ENCODE measurements at regions not wholly inside any gene's neighbourhood (a gene's known extent, or its start where the extent isn't known, plus 50 kb on each side); places are given as distances from the start of the nearest gene placed in this dataset.
"Not testable (repeated sequence)": the region's sequence is repeated elsewhere in the genome, so short reads cannot be mapped to it uniquely, and the experiment has no call there.

DNA sequence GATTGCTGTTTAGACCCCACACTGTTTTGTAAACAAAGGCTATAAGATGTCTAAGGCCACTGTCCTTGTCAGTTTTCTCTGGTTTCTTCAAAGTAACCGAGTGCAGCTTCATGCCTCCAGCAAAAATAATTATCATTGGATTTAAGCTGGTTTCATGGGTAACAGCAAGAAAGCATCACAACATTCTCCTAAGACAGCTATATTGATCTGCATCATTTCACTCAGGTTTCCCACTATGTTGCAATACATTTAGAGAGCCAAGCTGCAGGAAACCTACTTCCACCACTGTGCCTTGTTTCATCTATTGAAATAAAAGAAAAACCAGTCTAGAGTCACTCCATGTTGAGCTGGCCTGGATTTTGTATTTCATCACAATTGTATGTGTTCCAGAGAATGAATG lies 351.4 kb downstream of the OXSM start:
- Histone ChIP-seq H3K4me1 (ENCODE audit: control insufficient read depth in 1 of 2, insufficient read depth in 2 of 2, low read length in 2 of 2) (no peaks in the 10 kb centered on the region), H3K36me3 (ENCODE audit: control insufficient read depth in 1 of 2, insufficient read depth in 2 of 2, low read length in 2 of 2) (no peaks in the 10 kb centered on the region), H3K27me3 (ENCODE audit: low read depth, low read length) (no peaks in the 10 kb centered on the region), H3K4me3 (ENCODE audit: low read depth in 1 of 2, low read length in 2 of 2) (no peak overlapping the region), H3K27ac (ENCODE audit: low read length) (no peak overlapping the region), H3K9me3 (ENCODE audit: control insufficient read depth in 1 of 2, low read length in 2 of 2) (no peaks in the 10 kb centered on the region)

DNA sequence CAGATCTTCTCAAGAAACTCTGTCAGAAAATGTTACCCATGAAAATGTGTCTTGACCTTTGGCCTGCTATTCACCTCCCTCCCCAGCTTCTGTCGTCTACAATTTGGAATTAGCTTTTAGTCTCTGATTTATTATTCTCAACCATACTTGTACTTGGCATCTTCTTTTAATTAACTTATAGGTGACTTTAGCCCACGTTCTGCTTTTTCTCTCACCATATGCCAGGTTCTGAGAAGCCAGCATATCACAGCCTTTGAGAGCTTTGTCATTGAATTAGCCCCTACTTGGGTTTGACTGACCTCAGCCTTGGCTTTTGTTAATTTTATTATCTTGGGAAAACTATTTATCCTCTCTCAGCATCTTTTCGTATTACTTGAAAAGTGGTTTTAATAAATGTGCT lies 355.9 kb downstream of the OXSM start:
- H3K9me3 ChIP-seq (ENCODE audit: control insufficient read depth in 1 of 2, low read length in 2 of 2): no peaks in the 10 kb centered on the region
- no peak overlapping the region for H3K27ac ChIP-seq (ENCODE audit: low read length)
- no peak overlapping the region for H3K4me3 ChIP-seq (ENCODE audit: low read depth in 1 of 2, low read length in 2 of 2)
- no peaks in the 10 kb centered on the region for H3K4me1 ChIP-seq (ENCODE audit: control insufficient read depth in 1 of 2, insufficient read depth in 2 of 2, low read length in 2 of 2)
- H3K27me3 ChIP-seq (ENCODE audit: low read depth, low read length): no peaks in the 10 kb centered on the region
- no peaks in the 10 kb centered on the region for H3K36me3 ChIP-seq (ENCODE audit: control insufficient read depth in 1 of 2, insufficient read depth in 2 of 2, low read length in 2 of 2)

DNA sequence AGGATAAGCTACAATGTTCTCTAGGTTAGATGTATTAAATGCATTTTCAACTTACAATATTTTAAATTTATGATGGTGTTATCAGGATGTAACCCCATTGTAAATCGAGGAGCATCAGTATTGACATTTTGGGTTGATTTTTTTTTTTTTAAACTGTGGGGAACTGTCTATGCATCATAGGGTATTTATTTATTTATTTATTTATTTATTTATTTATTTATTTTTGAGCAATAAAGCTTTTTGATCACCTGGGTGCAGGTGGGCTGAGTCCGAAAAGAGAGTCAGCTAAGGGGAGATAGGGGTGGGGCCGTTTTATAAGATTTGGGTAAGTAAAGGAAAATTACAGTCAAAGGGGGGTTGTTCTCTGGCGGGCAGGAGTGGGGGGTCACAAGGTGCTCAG lies 367.5 kb downstream of the OXSM start:
- H3K36me3 ChIP-seq (ENCODE audit: control insufficient read depth in 1 of 2, insufficient read depth in 2 of 2, low read length in 2 of 2); H3K4me3 ChIP-seq (ENCODE audit: low read depth in 1 of 2, low read length in 2 of 2); H3K27ac ChIP-seq (ENCODE audit: low read length); H3K4me1 ChIP-seq (ENCODE audit: control insufficient read depth in 1 of 2, insufficient read depth in 2 of 2, low read length in 2 of 2); H3K27me3 ChIP-seq (ENCODE audit: low read depth, low read length); H3K9me3 ChIP-seq (ENCODE audit: control insufficient read depth in 1 of 2, low read length in 2 of 2): not testable (repeated sequence)

DNA sequence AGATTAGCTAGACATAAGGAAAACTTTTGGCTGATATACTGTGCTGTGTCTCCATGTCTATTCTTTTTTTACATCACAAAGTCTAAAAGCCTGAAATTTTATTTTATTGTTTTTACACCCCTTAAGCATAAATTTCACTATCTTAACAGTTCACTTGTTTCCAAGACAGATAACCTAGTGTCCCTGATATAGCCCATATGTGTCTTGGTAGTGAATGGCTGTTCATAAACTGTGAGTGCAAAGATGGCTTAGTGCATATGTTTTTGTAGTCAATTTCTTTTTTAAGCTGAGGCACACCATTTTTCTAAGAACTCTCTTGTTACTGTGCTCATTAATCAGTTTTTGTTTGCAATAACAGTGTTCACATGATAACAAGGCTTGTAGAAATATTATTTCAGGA lies 381.1 kb downstream of the OXSM start:
- Histone ChIP-seq H3K4me3 (ENCODE audit: low read depth in 1 of 2, low read length in 2 of 2) (no peak overlapping the region), H3K36me3 (ENCODE audit: control insufficient read depth in 1 of 2, insufficient read depth in 2 of 2, low read length in 2 of 2) (no peaks in the 10 kb centered on the region), H3K27ac (ENCODE audit: low read length) (no peak overlapping the region), H3K4me1 (ENCODE audit: control insufficient read depth in 1 of 2, insufficient read depth in 2 of 2, low read length in 2 of 2) (no peaks in the 10 kb centered on the region), H3K27me3 (ENCODE audit: low read depth, low read length) (no peaks in the 10 kb centered on the region), H3K9me3 (ENCODE audit: control insufficient read depth in 1 of 2, low read length in 2 of 2) (no peaks in the 10 kb centered on the region)

DNA sequence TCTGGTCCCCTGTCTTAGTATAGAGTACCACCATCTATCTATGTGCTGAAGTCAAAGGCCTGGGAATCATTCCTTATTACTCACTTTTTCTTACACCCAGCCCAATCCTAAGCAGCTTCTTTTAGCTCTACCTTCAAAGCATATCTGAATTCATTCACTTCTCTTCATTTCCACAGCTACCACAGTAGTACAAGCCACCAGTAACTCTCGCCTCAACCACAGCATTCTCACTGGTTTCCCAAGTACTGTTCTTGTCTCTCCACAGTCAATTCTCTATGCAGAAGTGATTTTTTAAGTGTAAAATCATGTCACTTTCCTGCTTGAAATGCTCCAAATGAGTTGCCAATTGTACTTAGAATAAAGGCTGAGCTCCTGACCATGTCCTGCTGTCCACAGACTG lies 401.7 kb downstream of the OXSM start:
- H3K4me1 ChIP-seq (ENCODE audit: control insufficient read depth in 1 of 2, insufficient read depth in 2 of 2, low read length in 2 of 2): no peaks in the 10 kb centered on the region
- peaks cover 0 to 8% of the 10 kb centered on the region in 2 donors for H3K9me3 ChIP-seq (ENCODE audit: control insufficient read depth in 1 of 2, low read length in 2 of 2)
- H3K27me3 ChIP-seq (ENCODE audit: low read depth, low read length): no peaks in the 10 kb centered on the region
- no peak overlapping the region for H3K27ac ChIP-seq (ENCODE audit: low read length)
- H3K36me3 ChIP-seq (ENCODE audit: control insufficient read depth in 1 of 2, insufficient read depth in 2 of 2, low read length in 2 of 2): no peaks in the 10 kb centered on the region
- no peak overlapping the region for H3K4me3 ChIP-seq (ENCODE audit: low read depth in 1 of 2, low read length in 2 of 2)

DNA sequence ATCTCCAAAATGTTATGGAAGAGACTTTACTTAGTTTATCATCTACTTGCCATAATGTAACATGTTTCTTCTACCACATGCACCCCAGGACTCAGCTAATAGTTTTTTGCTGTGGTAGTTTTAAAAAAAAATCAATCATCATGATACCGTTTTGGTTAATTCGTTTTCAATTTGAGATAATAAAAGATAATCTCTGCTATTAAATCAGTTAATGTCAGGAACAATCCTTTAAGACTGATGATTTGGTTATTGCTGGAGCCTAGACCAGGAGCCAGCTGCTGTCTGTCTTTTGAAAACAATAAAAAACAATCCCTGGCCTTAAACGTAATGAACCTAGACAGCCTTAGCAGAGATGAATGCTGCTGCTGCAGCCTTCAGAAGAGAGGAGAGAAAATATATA lies 403.7 kb downstream of the OXSM start:
- Histone ChIP-seq H3K9me3 (ENCODE audit: control insufficient read depth in 1 of 2, low read length in 2 of 2) (peaks cover 0 to 8% of the 10 kb centered on the region in 2 donors), H3K4me1 (ENCODE audit: control insufficient read depth in 1 of 2, insufficient read depth in 2 of 2, low read length in 2 of 2) (no peaks in the 10 kb centered on the region), H3K4me3 (ENCODE audit: low read depth in 1 of 2, low read length in 2 of 2) (no peak overlapping the region), H3K27ac (ENCODE audit: low read length) (no peak overlapping the region), H3K27me3 (ENCODE audit: low read depth, low read length) (no peaks in the 10 kb centered on the region), H3K36me3 (ENCODE audit: control insufficient read depth in 1 of 2, insufficient read depth in 2 of 2, low read length in 2 of 2) (no peaks in the 10 kb centered on the region)

DNA sequence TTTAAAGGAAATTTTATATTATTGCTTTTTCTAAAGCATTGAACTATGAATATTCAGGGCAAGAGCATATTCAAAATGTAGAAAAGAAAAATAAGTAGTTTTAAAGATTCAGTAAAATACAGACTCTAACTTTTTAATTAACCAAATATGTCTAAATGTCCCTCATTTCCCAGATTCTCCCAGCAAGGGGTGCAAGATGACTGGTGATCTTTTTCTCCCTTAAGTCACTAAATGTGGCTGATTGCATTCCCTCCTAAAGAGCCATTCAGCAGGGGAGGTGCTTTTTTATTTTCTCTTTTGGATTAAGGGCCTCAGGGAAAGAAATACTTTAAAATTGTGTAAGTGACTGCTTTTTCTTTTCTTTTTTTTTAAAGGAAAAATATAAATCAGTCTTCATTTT lies 406.9 kb downstream of the OXSM start:
- no peaks in the 10 kb centered on the region for H3K4me1 ChIP-seq (ENCODE audit: control insufficient read depth in 1 of 2, insufficient read depth in 2 of 2, low read length in 2 of 2)
- H3K27me3 ChIP-seq (ENCODE audit: low read depth, low read length): no peaks in the 10 kb centered on the region
- no peak overlapping the region for H3K27ac ChIP-seq (ENCODE audit: low read length)
- H3K4me3 ChIP-seq (ENCODE audit: low read depth in 1 of 2, low read length in 2 of 2): no peak overlapping the region
- H3K9me3 ChIP-seq (ENCODE audit: control insufficient read depth in 1 of 2, low read length in 2 of 2): no peaks in the 10 kb centered on the region
- no peaks in the 10 kb centered on the region for H3K36me3 ChIP-seq (ENCODE audit: control insufficient read depth in 1 of 2, insufficient read depth in 2 of 2, low read length in 2 of 2)

DNA sequence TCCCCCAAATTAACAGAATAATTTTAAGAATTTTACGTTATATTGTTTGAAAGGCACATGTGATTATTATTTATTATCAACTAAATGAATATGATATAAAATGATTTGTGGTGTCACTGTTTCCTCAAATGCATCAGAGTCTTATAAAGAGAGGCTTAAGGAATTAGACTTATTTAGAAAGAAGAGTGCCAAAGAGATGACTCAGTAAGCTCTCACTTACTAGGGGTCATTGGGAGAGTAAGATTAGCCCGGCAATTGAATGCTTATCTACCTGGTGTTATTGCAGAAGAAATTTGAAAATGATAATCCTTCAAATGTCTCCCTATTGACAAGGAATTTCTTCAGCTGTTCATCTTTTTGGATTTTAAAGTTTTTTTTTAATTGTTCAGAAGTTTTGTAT lies 408.7 kb downstream of the OXSM start:
- Histone ChIP-seq H3K36me3 (ENCODE audit: control insufficient read depth in 1 of 2, insufficient read depth in 2 of 2, low read length in 2 of 2) (no peaks in the 10 kb centered on the region), H3K27ac (ENCODE audit: low read length) (no peak overlapping the region), H3K4me3 (ENCODE audit: low read depth in 1 of 2, low read length in 2 of 2) (no peak overlapping the region), H3K27me3 (ENCODE audit: low read depth, low read length) (no peaks in the 10 kb centered on the region), H3K4me1 (ENCODE audit: control insufficient read depth in 1 of 2, insufficient read depth in 2 of 2, low read length in 2 of 2) (no peaks in the 10 kb centered on the region), H3K9me3 (ENCODE audit: control insufficient read depth in 1 of 2, low read length in 2 of 2) (no peaks in the 10 kb centered on the region)

DNA sequence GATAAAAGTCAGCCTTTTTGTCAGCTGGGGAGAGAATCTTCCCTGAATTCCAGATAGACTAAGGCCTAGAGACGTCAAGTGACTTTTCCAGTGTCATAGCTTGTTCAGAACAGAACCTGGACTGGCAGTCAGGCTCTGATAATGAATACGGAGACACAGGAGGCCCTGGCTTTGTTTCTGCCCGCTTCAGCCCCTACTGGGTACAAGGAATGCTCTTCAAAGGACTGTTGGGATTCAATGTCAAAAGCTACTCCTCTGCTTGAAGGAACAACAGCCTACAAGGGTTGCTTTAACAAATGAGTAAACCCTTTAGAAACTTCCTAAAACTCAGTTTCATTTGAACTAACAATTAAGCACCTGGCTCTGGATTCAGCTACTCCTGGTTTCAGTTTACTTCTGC lies 412.3 kb downstream of the OXSM start:
- H3K36me3 ChIP-seq (ENCODE audit: control insufficient read depth in 1 of 2, insufficient read depth in 2 of 2, low read length in 2 of 2): no peaks in the 10 kb centered on the region
- no peak overlapping the region for H3K4me3 ChIP-seq (ENCODE audit: low read depth in 1 of 2, low read length in 2 of 2)
- H3K9me3 ChIP-seq (ENCODE audit: control insufficient read depth in 1 of 2, low read length in 2 of 2): no peaks in the 10 kb centered on the region
- H3K27me3 ChIP-seq (ENCODE audit: low read depth, low read length): no peaks in the 10 kb centered on the region
- no peaks in the 10 kb centered on the region for H3K4me1 ChIP-seq (ENCODE audit: control insufficient read depth in 1 of 2, insufficient read depth in 2 of 2, low read length in 2 of 2)
- no peak overlapping the region for H3K27ac ChIP-seq (ENCODE audit: low read length)

DNA sequence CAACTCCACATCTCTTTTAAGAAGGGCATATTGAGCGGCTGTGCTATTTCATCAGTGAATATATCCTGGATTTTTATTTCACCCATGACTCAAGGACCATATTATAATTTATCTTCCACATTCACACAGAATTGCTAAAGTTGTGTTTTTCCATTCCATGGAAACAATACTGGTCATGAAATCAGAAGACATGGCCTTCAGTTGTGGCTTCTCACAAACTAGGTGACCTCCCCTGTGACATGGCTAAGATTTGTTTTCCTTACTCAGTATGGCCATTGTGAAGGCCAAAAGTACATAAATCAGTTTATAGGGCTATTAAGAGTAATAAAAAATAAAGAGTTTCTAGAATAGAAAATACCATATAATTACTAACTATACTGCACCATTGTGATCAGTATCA lies 415.6 kb downstream of the OXSM start:
- H3K9me3 ChIP-seq (ENCODE audit: control insufficient read depth in 1 of 2, low read length in 2 of 2): no peaks in the 10 kb centered on the region
- no peak overlapping the region for H3K4me3 ChIP-seq (ENCODE audit: low read depth in 1 of 2, low read length in 2 of 2)

DNA sequence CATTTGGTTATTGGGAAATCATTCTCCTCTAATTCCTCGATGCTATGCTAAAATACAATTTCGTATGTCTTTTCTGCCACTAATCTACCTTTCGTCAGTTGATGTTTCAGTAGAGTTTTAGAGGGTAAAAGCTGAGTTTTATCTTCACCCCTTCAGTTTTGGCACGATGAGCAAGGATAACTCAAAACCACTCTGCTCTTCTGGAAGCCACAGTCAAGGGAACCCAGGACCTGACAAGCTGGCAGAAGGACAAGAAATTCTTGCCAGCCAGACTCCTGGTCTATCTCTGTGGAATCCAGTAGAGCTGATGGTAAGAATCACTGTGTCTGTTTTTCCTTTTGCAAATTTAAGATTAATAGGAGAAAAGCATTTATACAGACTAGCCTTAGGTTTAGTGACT lies 414.4 kb upstream of the LRRC3B start:
- Histone ChIP-seq H3K9me3 (ENCODE audit: control insufficient read depth in 1 of 2, low read length in 2 of 2) (peaks cover 0 to 2% of the 10 kb centered on the region in 2 donors), H3K4me1 (ENCODE audit: control insufficient read depth in 1 of 2, insufficient read depth in 2 of 2, low read length in 2 of 2) (no peaks in the 10 kb centered on the region), H3K4me3 (ENCODE audit: low read depth in 1 of 2, low read length in 2 of 2) (no peak overlapping the region), H3K36me3 (ENCODE audit: control insufficient read depth in 1 of 2, insufficient read depth in 2 of 2, low read length in 2 of 2) (no peaks in the 10 kb centered on the region), H3K27me3 (ENCODE audit: low read depth, low read length) (no peaks in the 10 kb centered on the region), H3K27ac (ENCODE audit: low read length) (no peak overlapping the region)

More for the DNA sequence above, 415.6 kb downstream of the OXSM start:
- Histone ChIP-seq H3K36me3 (ENCODE audit: control insufficient read depth in 1 of 2, insufficient read depth in 2 of 2, low read length in 2 of 2) (no peaks in the 10 kb centered on the region), H3K27me3 (ENCODE audit: low read depth, low read length) (no peaks in the 10 kb centered on the region), H3K27ac (ENCODE audit: low read length) (no peak overlapping the region), H3K4me1 (ENCODE audit: control insufficient read depth in 1 of 2, insufficient read depth in 2 of 2, low read length in 2 of 2) (no peaks in the 10 kb centered on the region)

DNA sequence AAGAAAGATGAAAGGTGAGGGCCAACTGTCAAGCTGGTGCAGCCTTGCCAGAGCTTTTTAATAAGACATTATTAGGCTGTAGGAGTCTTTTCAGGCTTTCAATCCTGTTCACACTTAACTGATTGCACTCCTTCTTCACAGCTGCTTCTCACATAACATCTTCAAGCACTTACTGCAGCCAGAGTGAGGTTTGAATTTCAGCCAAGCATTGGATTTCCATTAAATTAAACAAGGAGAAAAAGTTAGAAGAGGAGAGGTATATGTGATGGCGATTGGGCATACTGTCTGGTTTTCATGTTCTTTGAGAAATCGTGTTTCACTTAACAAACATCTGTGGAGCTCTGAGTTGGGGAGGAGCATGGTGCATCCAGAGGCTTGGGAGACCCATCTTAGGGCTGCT lies 392.8 kb upstream of the LRRC3B start:
- Histone ChIP-seq H3K4me1 (ENCODE audit: control insufficient read depth in 1 of 2, insufficient read depth in 2 of 2, low read length in 2 of 2) (no peaks in the 10 kb centered on the region), H3K27ac (ENCODE audit: low read length) (no peak overlapping the region), H3K36me3 (ENCODE audit: control insufficient read depth in 1 of 2, insufficient read depth in 2 of 2, low read length in 2 of 2) (no peaks in the 10 kb centered on the region)

More for the DNA sequence above, 392.8 kb upstream of the LRRC3B start:
- no peak overlapping the region for H3K4me3 ChIP-seq (ENCODE audit: low read depth in 1 of 2, low read length in 2 of 2)
- no peaks in the 10 kb centered on the region for H3K27me3 ChIP-seq (ENCODE audit: low read depth, low read length)
- no peaks in the 10 kb centered on the region for H3K9me3 ChIP-seq (ENCODE audit: control insufficient read depth in 1 of 2, low read length in 2 of 2)

Measured in muscle layer of duodenum (tissue), 2 donors.